NOMO-1 treated with dmso at 0.1 percent for 144 hours (cell line): ENCODE measurements at regions not wholly inside any gene's neighbourhood (a gene's known extent, or its start where the extent isn't known, plus 50 kb on each side); places are given as distances from the start of the nearest gene placed in this dataset.

Experiments
- DNase-seq: peaks from one replicate; lab custom pipeline; 2025; ENCODE audit not compliant: unreplicated experiment; lab: John Stamatoyannopoulos, UW

DNA sequence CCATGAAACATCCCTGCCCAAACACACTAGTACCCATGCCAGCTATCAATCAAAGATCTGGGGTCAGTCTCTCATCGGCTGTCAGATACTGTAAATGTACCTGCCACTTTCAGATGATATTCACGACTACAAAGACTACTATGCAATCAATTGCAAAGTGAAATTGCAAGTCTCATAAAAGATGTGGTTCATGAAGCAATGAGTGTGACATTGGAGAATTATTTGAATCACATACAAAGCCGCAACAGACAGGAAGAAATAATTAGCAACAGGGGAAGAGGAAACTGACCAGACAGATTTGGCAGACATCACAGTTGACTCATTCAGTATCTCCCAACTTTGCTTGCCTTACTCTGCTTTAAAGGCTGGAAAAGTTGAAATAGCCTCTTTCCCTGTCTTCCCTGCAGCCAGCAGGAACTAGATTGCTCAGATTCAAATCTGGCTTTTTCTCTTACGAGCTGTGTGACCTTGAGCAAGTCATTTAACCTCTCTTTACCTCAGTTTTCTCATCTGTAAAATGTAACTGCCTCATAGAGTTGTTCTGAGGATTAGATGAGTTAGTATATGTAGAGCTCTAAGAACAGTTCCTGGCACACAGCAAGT, 95.7 kb upstream of the C3orf80 start:
- DNase-seq: peak; percentile 91

- DNase-seq: no peak
Measured at GRCh38 chr3:160130071-160130470, 95.2 kb upstream of the C3orf80 start.

DNA sequence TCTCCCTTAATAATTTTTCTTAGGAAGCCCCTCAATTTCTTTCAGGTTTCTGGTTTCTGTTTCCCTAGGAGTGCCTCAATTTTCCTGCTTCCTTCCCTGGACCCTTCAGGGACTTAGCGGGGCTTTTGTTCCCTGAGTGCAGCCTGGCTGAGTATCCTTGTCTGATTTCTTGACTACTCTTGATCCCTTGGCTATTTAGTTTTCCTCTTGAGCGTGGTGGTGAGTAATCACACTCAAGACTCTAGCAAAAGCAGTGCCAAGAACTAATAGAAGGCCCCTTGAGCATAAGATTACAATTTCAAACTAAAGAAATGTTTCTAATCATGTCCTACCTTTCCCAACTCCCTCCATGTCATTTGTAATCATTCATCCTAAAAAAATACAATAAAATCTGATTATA, 94.3 kb upstream of the C3orf80 start:
- DNase-seq: no peak

GRCh38 chr3:160132226-160132625, 93.0 kb upstream of the C3orf80 start:
- no peak for DNase-seq

DNA sequence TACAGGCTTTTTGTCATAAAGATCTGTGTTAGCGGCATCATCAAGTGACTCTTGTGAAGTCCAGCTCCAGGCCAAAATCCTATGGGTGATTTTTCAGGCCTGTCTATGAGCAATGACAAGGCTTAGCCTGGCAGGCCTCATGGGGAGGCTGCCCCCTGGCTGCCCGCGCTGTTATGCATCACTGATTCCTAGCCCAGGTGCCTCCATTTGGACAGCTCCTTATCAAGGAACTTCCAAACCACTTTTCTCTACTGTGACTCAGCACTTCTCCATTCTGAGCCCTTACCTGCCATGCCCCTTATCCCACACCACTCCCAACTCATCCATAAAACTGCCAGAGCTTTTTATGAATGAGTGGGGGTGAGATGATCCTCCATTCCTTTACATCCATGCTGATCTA, 91.5 kb upstream of the C3orf80 start:
- no peak for DNase-seq

- DNase-seq: peak; percentile 42
Measured at GRCh38 chr3:160134454-160134853, 90.8 kb upstream of the C3orf80 start.

DNA sequence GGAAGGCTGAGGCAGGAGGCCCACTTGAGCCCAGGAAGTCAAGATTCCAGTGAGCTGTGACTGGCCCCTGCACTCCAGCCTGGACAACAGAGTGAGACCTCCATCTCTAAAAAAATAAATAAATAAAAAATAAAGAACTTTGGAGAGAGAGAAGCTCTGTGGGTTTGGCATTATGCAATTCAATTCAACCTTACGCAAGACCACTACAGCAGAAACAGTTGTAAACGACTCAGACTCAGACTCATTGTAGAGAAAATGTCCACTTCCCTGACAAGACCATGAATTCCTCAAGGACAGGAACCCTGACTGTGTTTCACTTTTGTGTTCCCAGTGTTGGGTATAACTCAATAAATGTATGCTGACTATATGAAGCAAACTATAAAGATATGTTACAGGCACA, 90.3 kb upstream of the C3orf80 start:
- DNase-seq: peak; percentile 72

- DNase-seq: no peak
Measured at GRCh38 chr3:160135851-160136250, 89.4 kb upstream of the C3orf80 start.

DNA sequence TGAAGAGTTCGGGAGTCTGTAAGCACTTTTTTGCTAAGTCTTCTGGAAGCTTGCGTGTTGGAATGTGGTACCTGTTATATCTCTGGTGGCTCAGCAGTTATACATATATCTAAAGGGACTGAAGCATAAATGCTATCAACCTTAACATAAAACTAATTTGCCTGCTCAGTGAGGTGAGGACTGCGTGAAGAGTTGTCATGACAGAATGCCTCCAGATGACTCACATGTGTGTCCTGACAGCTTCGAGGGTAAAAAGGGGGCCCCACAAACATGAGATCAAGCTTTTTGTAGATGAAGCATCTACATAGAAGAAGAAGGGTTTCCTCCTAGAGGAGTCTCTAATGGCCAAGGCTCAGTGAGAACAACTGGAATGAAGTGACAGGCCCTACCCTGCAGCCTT, 88.8 kb upstream of the C3orf80 start:
- no peak for DNase-seq

GRCh38 chr3:160139291-160139690, 85.9 kb upstream of the C3orf80 start:
- DNase-seq: no peak

DNA sequence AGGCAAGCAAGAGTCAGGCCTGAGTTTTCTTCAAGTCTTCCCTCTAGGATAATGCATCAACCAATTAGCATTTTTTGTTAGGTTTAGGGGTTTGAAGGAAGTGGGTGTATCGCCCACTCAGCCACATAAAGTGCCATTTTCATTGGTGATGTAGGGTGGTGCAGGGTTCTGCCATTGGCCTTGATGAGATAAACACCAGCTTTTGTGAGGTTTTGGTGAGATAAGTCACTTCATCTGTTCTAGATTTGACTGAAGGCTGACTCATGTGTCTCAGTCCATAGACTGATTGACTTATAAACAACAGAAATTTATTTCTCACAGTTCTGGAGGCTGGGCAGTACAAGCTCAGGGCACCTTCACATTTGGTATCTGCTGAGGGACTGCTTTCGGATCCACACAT, 84.5 kb upstream of the C3orf80 start:
- no peak for DNase-seq

DNA sequence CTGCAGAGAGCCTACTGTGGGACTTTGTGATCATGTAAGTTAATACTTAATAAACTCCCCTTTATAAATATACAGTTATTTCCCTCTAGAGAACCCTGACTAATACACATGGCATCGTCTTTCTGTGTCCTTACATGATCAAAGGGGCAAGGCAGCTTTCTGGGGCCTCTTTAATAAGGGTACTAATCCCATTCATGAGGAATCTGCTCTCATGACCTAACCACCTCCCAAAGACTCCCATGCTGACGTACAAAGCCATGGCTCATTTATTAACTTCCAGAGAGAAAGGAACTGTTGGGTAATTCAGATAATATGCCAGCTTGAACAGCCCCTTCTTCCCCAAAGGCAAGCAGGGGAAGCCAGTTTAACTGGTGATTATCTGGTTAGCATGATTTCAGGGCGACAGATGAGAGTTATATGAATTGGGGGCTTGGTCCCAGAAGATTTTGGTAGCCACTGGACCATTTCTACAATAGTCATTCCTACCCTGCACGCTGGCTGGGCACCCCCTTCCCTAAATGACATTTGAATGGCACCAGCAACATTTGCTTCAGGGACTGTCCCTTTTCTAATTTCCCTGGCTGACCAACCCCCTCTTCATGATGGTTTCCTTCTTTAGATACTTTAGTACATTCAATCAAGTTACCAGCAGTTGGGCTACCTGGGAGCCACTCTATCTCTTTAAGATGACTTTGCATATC, 83.6 kb upstream of the C3orf80 start:
- DNase-seq: no peak

DNA sequence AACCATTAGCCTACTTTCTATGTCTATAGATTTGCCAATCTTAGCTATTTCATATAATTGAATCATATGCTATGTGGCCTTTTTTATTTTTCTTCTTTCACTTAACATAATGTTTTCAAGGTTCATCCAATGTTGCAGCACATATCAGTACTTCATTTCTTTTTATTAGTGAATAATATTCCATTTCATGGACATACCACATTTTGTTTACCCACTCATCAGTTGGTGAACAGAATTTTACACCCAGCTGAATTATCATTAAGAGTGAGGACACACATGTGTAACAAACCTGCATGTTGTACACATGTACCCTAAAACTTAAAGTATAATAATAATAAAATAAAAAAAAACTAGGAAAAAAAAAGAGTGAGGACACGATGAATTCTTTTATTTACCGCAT, 81.7 kb upstream of the C3orf80 start:
- DNase-seq: no peak

GRCh38 chr3:160150066-160150465, 75.2 kb upstream of the C3orf80 start:
- no peak for DNase-seq

GRCh38 chr3:160150525-160150924, 74.7 kb upstream of the C3orf80 start:
- no peak for DNase-seq

- DNase-seq: no peak
Measured at GRCh38 chr3:160152638-160153037, 72.6 kb upstream of the C3orf80 start.

DNA sequence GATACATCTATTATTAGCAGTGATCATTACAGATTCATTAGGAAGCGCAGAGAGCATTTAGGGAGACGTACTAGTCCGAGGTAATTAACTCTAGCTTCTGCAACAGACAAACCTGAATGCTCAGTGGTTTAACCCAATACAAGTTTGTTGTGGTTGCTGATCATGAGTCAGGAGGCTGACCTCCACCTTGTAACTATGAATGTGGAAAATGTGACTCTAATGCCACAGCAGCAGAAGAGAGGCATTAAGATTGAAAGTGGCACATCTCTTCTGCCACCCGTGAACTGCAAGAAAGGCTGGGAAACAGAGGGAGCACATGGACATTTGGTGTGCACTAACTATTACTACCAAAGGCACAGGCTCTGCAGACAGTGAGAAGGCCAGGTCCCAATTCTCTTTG, 71.2 kb upstream of the C3orf80 start:
- DNase-seq: no peak

DNA sequence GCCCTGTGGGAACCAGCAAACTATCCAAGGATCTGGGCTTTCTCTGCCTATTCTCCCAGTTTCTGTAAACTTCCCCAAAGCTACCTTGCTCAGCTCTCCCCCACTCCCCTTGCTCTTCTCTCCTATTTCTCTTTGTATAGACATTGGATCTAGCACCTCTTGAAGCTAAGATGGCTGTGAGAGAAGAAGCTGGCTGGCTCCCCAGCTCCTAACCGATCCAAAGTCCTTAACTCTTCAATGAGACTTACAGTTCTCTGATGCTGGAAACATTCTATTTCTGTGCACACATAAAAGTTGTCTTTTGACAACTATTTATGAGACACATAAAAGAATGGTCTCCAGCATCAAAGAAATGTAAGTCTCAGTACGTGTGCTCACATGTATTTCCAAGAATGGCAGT, 70.6 kb upstream of the C3orf80 start:
- no peak for DNase-seq

DNA sequence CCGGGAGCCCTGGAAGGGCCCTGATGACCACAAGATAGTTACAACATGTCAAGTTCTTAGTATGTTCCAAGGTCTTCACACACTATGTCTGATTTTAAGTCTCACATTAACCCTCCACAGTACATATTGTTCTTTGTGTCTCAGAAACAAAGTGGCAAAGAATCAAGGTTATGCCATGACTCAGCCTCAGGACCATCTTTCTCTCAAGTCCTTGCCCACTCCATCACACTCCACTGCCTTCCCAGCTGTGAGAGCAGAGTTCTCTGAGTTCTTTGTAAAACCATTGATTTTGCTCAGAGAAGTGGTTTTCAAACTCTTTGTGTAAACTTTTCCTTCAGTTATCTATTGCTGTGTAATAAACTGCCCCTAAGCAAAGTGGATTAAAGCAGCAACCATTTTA, 67.9 kb upstream of the C3orf80 start:
- no peak for DNase-seq

GRCh38 chr3:160159341-160159740, 65.9 kb upstream of the C3orf80 start:
- DNase-seq: no peak

DNA sequence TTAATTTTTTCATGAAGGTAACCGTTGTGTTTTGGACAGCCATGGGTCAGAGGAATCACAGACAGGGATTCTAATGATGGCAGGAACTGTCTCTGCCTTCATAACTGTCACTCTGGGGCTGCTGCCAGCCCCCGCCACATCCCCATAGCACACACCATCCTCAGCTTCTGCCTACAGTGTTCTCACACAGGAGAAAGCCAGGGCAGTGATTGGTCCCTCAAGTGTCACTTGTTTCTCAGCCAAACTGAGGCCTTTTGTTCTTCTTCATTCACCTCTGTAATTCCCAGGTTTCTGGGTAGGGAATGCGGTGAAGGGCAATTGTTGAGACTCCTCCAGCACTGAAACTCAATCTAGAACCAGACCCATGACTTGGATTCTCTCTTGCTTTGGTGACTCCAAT, 65.4 kb upstream of the C3orf80 start:
- DNase-seq: no peak

GRCh38 chr3:160161921-160162320, 63.3 kb upstream of the C3orf80 start:
- no peak for DNase-seq

GRCh38 chr3:160162440-160162839, 62.8 kb upstream of the C3orf80 start:
- no peak for DNase-seq
